H9 (cell line): ENCODE measurements at regions not wholly inside any gene's neighbourhood (a gene's known extent, or its start where the extent isn't known, plus 50 kb on each side); places are given as distances from the start of the nearest gene placed in this dataset.

Experiments
- DNase-seq: peaks from one replicate; pipeline ENCODE4 v3.0.0-alpha.2; 2017
- H2AFZ ChIP-seq: one replicate; pipeline ENCODE4 v1.6.1; 2013; ENCODE audit warnings: mild to moderate bottlenecking, low read length, control low read depth, moderate library complexity
- H2AK5ac ChIP-seq: 2 replicates; pipeline ENCODE4 v1.6.1; 2013; ENCODE audit warnings: low read length, control low read depth, mixed read lengths; ENCODE audit not compliant: insufficient read length
- H2BK120ac ChIP-seq: one replicate; pipeline ENCODE4 v1.6.1; 2013; ENCODE audit warnings: low read depth, mild to moderate bottlenecking, low read length, control low read depth, inconsistent platforms; ENCODE audit not compliant: poor library complexity, severe bottlenecking
- H2BK12ac ChIP-seq: 2 replicates; pipeline ENCODE4 v1.6.1; 2013; ENCODE audit warnings: low read length, control low read depth, mixed read lengths, low read depth; ENCODE audit not compliant: insufficient read length
- H2BK15ac ChIP-seq: 2 replicates; pipeline ENCODE4 v1.6.1; 2013; ENCODE audit warnings: low read depth, low read length, control low read depth
- H2BK20ac ChIP-seq: one replicate; pipeline ENCODE4 v1.6.1; 2013; ENCODE audit warnings: low read depth, mild to moderate bottlenecking, low read length, control low read depth, inconsistent platforms; ENCODE audit not compliant: poor library complexity, severe bottlenecking
- H2BK5ac ChIP-seq: 2 replicates; pipeline ENCODE4 v1.6.1; 2013; ENCODE audit warnings: low read length, control low read depth, mixed read lengths; ENCODE audit not compliant: insufficient read length
- H3K14ac ChIP-seq: 2 replicates; pipeline ENCODE4 v1.6.1; 2013; ENCODE audit warnings: low read length, control low read depth; ENCODE audit not compliant: insufficient read depth
- H3K18ac ChIP-seq: 2 replicates; pipeline ENCODE4 v1.6.1; 2013; ENCODE audit warnings: low read depth, mild to moderate bottlenecking, mixed read lengths, low read length, control low read depth; ENCODE audit not compliant: insufficient read length
- H3K23ac ChIP-seq: 2 replicates; pipeline ENCODE4 v1.6.1; 2013; ENCODE audit warnings: low read length, control low read depth, mixed read lengths, low read depth; ENCODE audit not compliant: insufficient read length
- H3K23me2 ChIP-seq: 2 replicates; pipeline ENCODE4 v1.6.1; 2013; ENCODE audit warnings: low read depth, mild to moderate bottlenecking, mixed read lengths, low read length, control low read depth; ENCODE audit not compliant: insufficient read length, poor library complexity, severe bottlenecking
- H3K27ac ChIP-seq: 2 replicates; pipeline ENCODE4 v1.5.1; 2013; ENCODE audit warnings: low read length, control low read depth, mixed read lengths, low read depth; ENCODE audit not compliant: insufficient read length
- H3K27me3 ChIP-seq: 2 replicates; pipeline ENCODE4 v1.6.1; 2013; ENCODE audit warnings: low read length, control low read depth, inconsistent platforms; ENCODE audit not compliant: insufficient read depth
- H3K4ac ChIP-seq: 2 replicates; pipeline ENCODE4 v1.6.1; 2013; ENCODE audit warnings: low read depth, mild to moderate bottlenecking, control low read depth, inconsistent platforms, low read length, moderate library complexity
- H3K4me1 ChIP-seq: 2 replicates; pipeline ENCODE4 v1.6.1; 2013; ENCODE audit warnings: low read length, control low read depth, inconsistent platforms; ENCODE audit not compliant: insufficient read depth
- H3K4me2 ChIP-seq: 2 replicates; pipeline ENCODE4 v1.6.1; 2013; ENCODE audit warnings: low read length, control low read depth, mixed read lengths; ENCODE audit not compliant: insufficient read length, insufficient read depth
- H3K56ac ChIP-seq: 2 replicates; pipeline ENCODE4 v1.6.1; 2013; ENCODE audit warnings: low read depth, mild to moderate bottlenecking, mixed read lengths, low read length, control low read depth; ENCODE audit not compliant: insufficient read length
- H3K79me1 ChIP-seq: 2 replicates; pipeline ENCODE4 v1.6.1; 2013; ENCODE audit warnings: low read depth, mild to moderate bottlenecking, moderate library complexity, low read length, control low read depth, inconsistent platforms; ENCODE audit not compliant: insufficient read depth, poor library complexity, severe bottlenecking
- H3K79me2 ChIP-seq: 2 replicates; pipeline ENCODE4 v1.6.1; 2013; ENCODE audit warnings: low read length, control low read depth, inconsistent platforms; ENCODE audit not compliant: insufficient read depth
- H3K9ac ChIP-seq: 2 replicates; pipeline ENCODE4 v1.6.1; 2013; ENCODE audit warnings: low read length, control low read depth, mixed read lengths; ENCODE audit not compliant: insufficient read length; ENCODE audit errors: extremely low read depth
- H3K9me3 ChIP-seq: one replicate; pipeline ENCODE4 v1.6.1; 2013; ENCODE audit warnings: low read depth, low read length, inconsistent platforms; ENCODE audit not compliant: control insufficient read depth
- H3T11ph ChIP-seq: one replicate; pipeline ENCODE4 v1.6.1; 2013; ENCODE audit warnings: mild to moderate bottlenecking, low read length, control low read depth, inconsistent platforms
- H4K20me1 ChIP-seq: one replicate; pipeline ENCODE4 v1.6.1; 2013; ENCODE audit not compliant: control insufficient read depth, insufficient read length, insufficient read depth
- H4K5ac ChIP-seq: 2 replicates; pipeline ENCODE4 v1.6.1; 2013; ENCODE audit warnings: low read depth, mild to moderate bottlenecking, mixed read lengths, low read length, control low read depth; ENCODE audit not compliant: insufficient read length
- H4K8ac ChIP-seq: replicated peaks from 2 replicates; pipeline ENCODE4 v1.6.1; 2013; ENCODE audit warnings: low read length, control low read depth, mixed read lengths, low read depth; ENCODE audit not compliant: insufficient read length
- H4K91ac ChIP-seq: 2 replicates; pipeline ENCODE4 v1.6.1; 2013; ENCODE audit warnings: low read depth, mild to moderate bottlenecking, moderate library complexity, mixed read lengths, low read length, control low read depth; ENCODE audit not compliant: insufficient read length
- H3K27ac Mint-ChIP-seq, 3 experiments: 2 replicates in 2 of 3; 3 replicates in 1 of 3; pipeline ENCODE4 v1.8.0; 2020 to 2021; ENCODE audit warnings: mixed read lengths in 3 of 3, mild to moderate bottlenecking in 1 of 3, moderate library complexity in 1 of 3
- H3K27me3 Mint-ChIP-seq: 2 replicates; pipeline ENCODE4 v1.8.0; 2021; ENCODE audit warnings: low read depth, mild to moderate bottlenecking, moderate library complexity, mixed read lengths
- H3K36me3 Mint-ChIP-seq, 3 experiments: 2 replicates in 2 of 3; 3 replicates in 1 of 3; pipeline ENCODE4 v1.8.0; 2020 to 2021; ENCODE audit warnings: low read depth in 3 of 3, mixed read lengths in 3 of 3; ENCODE audit not compliant: insufficient read depth in 1 of 3
- H3K4me1 Mint-ChIP-seq, 2 experiments: 2 replicates each; pipeline ENCODE4 v1.8.0; 2020; ENCODE audit warnings: mixed read lengths in 2 of 2
- H3K4me3 Mint-ChIP-seq, 2 experiments: 2 replicates in 1 of 2; 3 replicates in 1 of 2; pipeline ENCODE4 v1.8.0; 2020 to 2021; ENCODE audit warnings: mild to moderate bottlenecking in 2 of 2, mixed read lengths in 2 of 2, moderate library complexity in 1 of 2
- H3K9me3 Mint-ChIP-seq, 2 experiments: 2 replicates in 1 of 2; 3 replicates in 1 of 2; pipeline ENCODE4 v1.8.0; 2020; ENCODE audit warnings: mild to moderate bottlenecking in 2 of 2, mixed read lengths in 2 of 2, moderate library complexity in 1 of 2
- CTCF ChIP-seq: fragments of 200-600 bp; sonication (generic); conservative IDR thresholded peaks from 3 replicates; pipeline ENCODE4 v1.8.0; 2021; ENCODE audit warnings: antibody characterized with exemption, mild to moderate bottlenecking

GRCh38 chr13:103614761-103615160, 548.5 kb upstream of the SLC10A2 start:
- H3K4me1 Mint-ChIP-seq, result peaks cover 4 to 6% of the 10 kb centered on the region in 2 experiments
- Histone ChIP-seq H4K91ac (no peak overlapping the region), H3T11ph (no peak overlapping the region), H3K9me3 (no peaks in the 10 kb centered on the region), H4K20me1 (no peaks in the 10 kb centered on the region), H3K9ac (no peak overlapping the region), H3K4ac (no peak overlapping the region), H2BK5ac (no peak overlapping the region), H2AFZ (no peak overlapping the region), H3K27me3 (no peaks in the 10 kb centered on the region), H3K23me2 (no peaks in the 10 kb centered on the region), H3K18ac (no peak overlapping the region), H2BK20ac (no peak overlapping the region), H3K56ac (no peak overlapping the region), H2BK12ac (no peak overlapping the region), H3K14ac (no peak overlapping the region), H4K5ac (no peak overlapping the region), H3K79me1 (no peaks in the 10 kb centered on the region), H3K27ac (no peak overlapping the region), H3K23ac (no peak overlapping the region), H3K4me1 (no peaks in the 10 kb centered on the region), H4K8ac (no peak overlapping the region), H3K4me2 (no peak overlapping the region), H3K79me2 (no peaks in the 10 kb centered on the region), H2BK120ac (no peak overlapping the region), H2BK15ac (no peak overlapping the region), H2AK5ac (no peak overlapping the region)
- H3K9me3 Mint-ChIP-seq, result no peaks in the 10 kb centered on the region
- no peaks in the 10 kb centered on the region for H3K36me3 Mint-ChIP-seq
- no peak overlapping the region for H3K27ac Mint-ChIP-seq
- DNase-seq, result no peak
- no peaks in the 10 kb centered on the region for H3K27me3 Mint-ChIP-seq
- no peak overlapping the region for H3K4me3 Mint-ChIP-seq
- TF ChIP-seq CTCF, result no peak
